Activated CD4-positive, alpha-beta T cell treated with anti-CD3 and anti-CD28 coated beads, Interleukin-2, amount 10 ng/mL, durations not matched to agents 7 days and 5 days (primary cell): ENCODE measurements at regions not wholly inside any gene's neighbourhood (a gene's known extent, or its start where the extent isn't known, plus 50 kb on each side); places are given as distances from the start of the nearest gene placed in this dataset.

ENCODE experiments used
- CTCF ChIA-PET: fragments of 350-600 bp; sonication (Branson Sonifier 250); formaldehyde crosslinking; loops from one replicate; lab custom pipeline; 2021; ENCODE audit warnings: antibody characterized with exemption; lab: Charles Lee
- POLR2A ChIA-PET: fragments of 350-600 bp; sonication (Branson Sonifier 250); formaldehyde crosslinking; loops from one replicate; lab custom pipeline; 2021; ENCODE audit warnings: antibody characterized with exemption; lab: Charles Lee
- DNase-seq: peaks from one replicate; pipeline ENCODE4 v3.0.0-alpha.2; 2020
- H3K27ac Mint-ChIP-seq: one replicate; pipeline ENCODE4 v1.8.0; 2021; ENCODE audit warnings: mild to moderate bottlenecking, moderate library complexity, mixed read lengths
- H3K27me3 Mint-ChIP-seq: one replicate; pipeline ENCODE4 v1.8.0; 2021; ENCODE audit warnings: mixed read lengths
- H3K36me3 Mint-ChIP-seq: one replicate; pipeline ENCODE4 v1.8.0; 2021; ENCODE audit warnings: low read depth, mixed read lengths
- H3K4me1 Mint-ChIP-seq: one replicate; pipeline ENCODE4 v1.8.0; 2021; ENCODE audit warnings: mixed read lengths
- H3K4me3 Mint-ChIP-seq: one replicate; pipeline ENCODE4 v1.8.0; 2021; ENCODE audit warnings: mild to moderate bottlenecking, moderate library complexity, mixed read lengths
- H3K9me3 Mint-ChIP-seq: one replicate; pipeline ENCODE4 v1.8.0; 2021; ENCODE audit warnings: mixed read lengths

- DNase-seq = no peak
- H3K36me3 Mint-ChIP-seq = no peaks in the 10 kb centered on the region
- ChIA-PET POLR2A (no interaction called here), CTCF (no interaction called here)
- no peaks in the 10 kb centered on the region for H3K9me3 Mint-ChIP-seq
- H3K27me3 Mint-ChIP-seq = no peaks in the 10 kb centered on the region
- no peaks in the 10 kb centered on the region for H3K4me1 Mint-ChIP-seq
- H3K27ac Mint-ChIP-seq = no peak overlapping the region
- H3K4me3 Mint-ChIP-seq = no peak overlapping the region
Measured at GRCh38 chr12:41802803-41803202, 341.9 kb downstream of the GXYLT1 start.

GRCh38 chr12:41801261-41801660, 343.4 kb downstream of the GXYLT1 start:
- Mint-ChIP-seq H3K9me3 (no peaks in the 10 kb centered on the region), H3K27me3 (no peaks in the 10 kb centered on the region), H3K27ac (no peak overlapping the region), H3K36me3 (no peaks in the 10 kb centered on the region), H3K4me1 (no peaks in the 10 kb centered on the region), H3K4me3 (no peak overlapping the region)
- ChIA-PET POLR2A (no interaction called here), CTCF (no interaction called here)
- DNase-seq = no peak

GRCh38 chr12:41799671-41800070, 345.0 kb downstream of the GXYLT1 start:
- Mint-ChIP-seq H3K4me1 (no peaks in the 10 kb centered on the region), H3K27ac (no peak overlapping the region), H3K9me3 (no peaks in the 10 kb centered on the region), H3K27me3 (no peaks in the 10 kb centered on the region), H3K36me3 (no peaks in the 10 kb centered on the region), H3K4me3 (no peak overlapping the region)
- no peak for DNase-seq
- ChIA-PET CTCF (no interaction called here), POLR2A (no interaction called here)

DNA sequence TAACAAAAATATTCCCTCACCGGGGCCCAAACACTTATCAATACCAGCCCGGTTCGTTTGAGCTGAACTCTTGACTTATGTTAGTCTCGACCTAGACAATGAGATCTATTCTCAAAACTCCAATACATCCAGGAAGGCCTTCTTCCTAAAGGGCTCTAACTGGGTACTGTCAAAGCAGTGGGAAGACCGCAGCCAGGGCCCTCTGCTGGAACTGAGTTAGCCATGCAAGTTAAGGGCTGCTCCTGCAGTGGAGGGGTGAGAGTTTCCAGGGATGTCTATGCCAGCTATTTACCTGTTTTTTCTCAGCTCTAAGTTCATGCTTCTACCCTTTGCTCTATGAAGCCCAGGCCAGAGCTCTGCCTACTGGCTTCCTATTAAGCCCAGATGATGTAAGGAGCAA, 348.8 kb downstream of the GXYLT1 start:
- CTCF ChIA-PET = no interaction called here
- DNase-seq = no peak
- no peaks in the 10 kb centered on the region for H3K36me3 Mint-ChIP-seq
- H3K4me1 Mint-ChIP-seq = no peaks in the 10 kb centered on the region
- no peak overlapping the region for H3K4me3 Mint-ChIP-seq
- peaks cover 2% of the 10 kb centered on the region for H3K9me3 Mint-ChIP-seq
- no peak overlapping the region for H3K27ac Mint-ChIP-seq
- POLR2A ChIA-PET = no interaction called here
- H3K27me3 Mint-ChIP-seq = no peaks in the 10 kb centered on the region

- Mint-ChIP-seq H3K4me3 (no peak overlapping the region), H3K9me3 (peaks cover 5% of the 10 kb centered on the region), H3K27ac (no peak overlapping the region), H3K27me3 (no peaks in the 10 kb centered on the region), H3K4me1 (no peaks in the 10 kb centered on the region), H3K36me3 (no peaks in the 10 kb centered on the region)
- CTCF ChIA-PET = no interaction called here
- no peak for DNase-seq
- POLR2A ChIA-PET = no interaction called here
Measured at GRCh38 chr12:41795051-41795600, 349.5 kb downstream of the GXYLT1 start.

GRCh38 chr12:41794336-41794735, 350.3 kb downstream of the GXYLT1 start:
- H3K4me1 Mint-ChIP-seq = no peaks in the 10 kb centered on the region
- DNase-seq = no peak
- no peaks in the 10 kb centered on the region for H3K36me3 Mint-ChIP-seq
- CTCF ChIA-PET = no interaction called here
- peaks cover 5% of the 10 kb centered on the region for H3K9me3 Mint-ChIP-seq
- no peak overlapping the region for H3K4me3 Mint-ChIP-seq
- H3K27ac Mint-ChIP-seq = no peak overlapping the region
- no peaks in the 10 kb centered on the region for H3K27me3 Mint-ChIP-seq
- POLR2A ChIA-PET = no interaction called here

DNA sequence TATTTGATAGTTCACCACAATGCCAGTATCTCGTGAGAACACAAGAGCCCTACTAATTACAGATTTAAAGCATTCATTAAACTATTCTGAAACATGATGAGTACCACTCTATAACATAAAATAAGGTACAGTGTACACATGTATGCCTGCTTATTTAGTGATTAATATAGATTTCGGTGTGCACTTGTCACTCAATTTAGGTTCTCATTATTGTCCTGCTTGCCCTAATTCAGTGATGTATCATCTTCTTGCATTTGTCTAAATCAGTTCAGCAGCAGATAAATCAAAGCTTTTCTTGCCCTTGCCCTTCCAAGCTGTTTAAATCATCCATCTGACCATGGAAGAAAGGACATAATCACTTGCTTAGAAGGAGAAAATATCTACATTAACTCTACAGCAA, 359.7 kb downstream of the GXYLT1 start:
- CTCF ChIA-PET = no interaction called here
- no peaks in the 10 kb centered on the region for H3K27me3 Mint-ChIP-seq
- no peaks in the 10 kb centered on the region for H3K36me3 Mint-ChIP-seq
- POLR2A ChIA-PET = no interaction called here
- DNase-seq = no peak
- no peaks in the 10 kb centered on the region for H3K9me3 Mint-ChIP-seq
- H3K4me1 Mint-ChIP-seq = no peaks in the 10 kb centered on the region
- H3K27ac Mint-ChIP-seq = no peak overlapping the region
- no peak overlapping the region for H3K4me3 Mint-ChIP-seq

GRCh38 chr12:41778934-41779333, 365.7 kb downstream of the GXYLT1 start:
- Mint-ChIP-seq H3K27me3 (no peaks in the 10 kb centered on the region), H3K27ac (no peak overlapping the region), H3K4me1 (no peaks in the 10 kb centered on the region), H3K4me3 (no peak overlapping the region), H3K36me3 (no peaks in the 10 kb centered on the region), H3K9me3 (no peaks in the 10 kb centered on the region)
- CTCF ChIA-PET = no interaction called here
- no peak for DNase-seq
- POLR2A ChIA-PET = no interaction called here

DNA sequence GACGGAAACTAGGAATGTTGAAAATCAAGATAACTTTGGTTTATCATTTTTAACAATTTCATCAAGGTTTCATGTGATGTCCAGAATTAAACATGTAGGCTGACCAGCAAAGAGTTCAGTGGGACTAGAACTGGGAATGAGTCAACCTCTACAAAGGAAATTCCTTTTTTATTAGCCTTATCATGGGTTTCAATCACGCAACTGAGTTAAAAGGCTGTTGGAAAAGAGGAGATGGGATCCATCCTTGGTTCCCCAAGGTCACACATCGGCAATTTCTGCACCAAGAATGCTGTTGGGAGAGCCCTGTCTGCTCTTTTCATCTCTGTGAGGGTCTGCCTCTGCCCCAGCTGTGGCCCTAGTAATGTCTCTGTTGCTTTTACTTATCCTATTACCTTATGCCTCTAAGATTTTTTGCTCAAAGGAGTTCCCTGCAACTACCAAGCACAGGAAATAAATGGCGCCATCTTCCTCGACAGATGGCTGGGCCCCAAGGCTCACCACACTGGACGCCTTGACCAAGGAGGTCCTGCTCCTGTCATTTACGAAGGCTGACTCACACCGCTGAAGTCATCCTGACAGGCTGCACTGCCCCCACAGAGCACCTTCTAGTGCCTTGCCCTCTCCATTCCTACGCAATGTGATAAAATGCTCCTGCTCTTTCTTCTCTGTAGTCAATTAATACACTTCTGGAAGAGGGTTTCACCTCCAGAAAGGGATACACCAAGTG, 367.4 kb downstream of the GXYLT1 start:
- no peak for DNase-seq
- H3K9me3 Mint-ChIP-seq = no peaks in the 10 kb centered on the region
- H3K4me3 Mint-ChIP-seq = no peak overlapping the region
- no peaks in the 10 kb centered on the region for H3K27me3 Mint-ChIP-seq
- ChIA-PET POLR2A (no interaction called here), CTCF (no interaction called here)
- H3K27ac Mint-ChIP-seq = no peak overlapping the region
- no peaks in the 10 kb centered on the region for H3K36me3 Mint-ChIP-seq
- H3K4me1 Mint-ChIP-seq = no peaks in the 10 kb centered on the region

GRCh38 chr12:41772478-41772877, 372.2 kb downstream of the GXYLT1 start:
- POLR2A ChIA-PET = no interaction called here
- DNase-seq = no peak
- Mint-ChIP-seq H3K27me3 (no peaks in the 10 kb centered on the region), H3K4me3 (no peak overlapping the region), H3K4me1 (peaks cover 2% of the 10 kb centered on the region), H3K9me3 (no peaks in the 10 kb centered on the region), H3K27ac (no peak overlapping the region), H3K36me3 (no peaks in the 10 kb centered on the region)
- CTCF ChIA-PET = no interaction called here

- H3K9me3 Mint-ChIP-seq = no peaks in the 10 kb centered on the region
- POLR2A ChIA-PET = no interaction called here
Measured at GRCh38 chr12:41769810-41770209, 374.9 kb downstream of the GXYLT1 start.

GRCh38 chr12:41768456-41768855, 376.2 kb downstream of the GXYLT1 start:
- H3K27me3 Mint-ChIP-seq = no peaks in the 10 kb centered on the region
- no peak for DNase-seq
- H3K36me3 Mint-ChIP-seq = no peaks in the 10 kb centered on the region
- CTCF ChIA-PET = no interaction called here
- no peak overlapping the region for H3K4me3 Mint-ChIP-seq
- H3K27ac Mint-ChIP-seq = no peak overlapping the region
- peaks cover 2% of the 10 kb centered on the region for H3K4me1 Mint-ChIP-seq
- no peaks in the 10 kb centered on the region for H3K9me3 Mint-ChIP-seq
- POLR2A ChIA-PET = no interaction called here

More at GRCh38 chr12:41769810-41770209, 374.9 kb downstream of the GXYLT1 start:
- Mint-ChIP-seq H3K4me1 (peaks cover 2% of the 10 kb centered on the region), H3K4me3 (no peak overlapping the region), H3K27ac (no peak overlapping the region), H3K36me3 (no peaks in the 10 kb centered on the region), H3K27me3 (no peaks in the 10 kb centered on the region)
- no peak for DNase-seq
- CTCF ChIA-PET = no interaction called here

GRCh38 chr12:41762691-41763090, 382.0 kb downstream of the GXYLT1 start:
- Mint-ChIP-seq H3K27ac (no peak overlapping the region), H3K4me1 (no peaks in the 10 kb centered on the region), H3K4me3 (no peak overlapping the region), H3K36me3 (no peaks in the 10 kb centered on the region), H3K27me3 (no peaks in the 10 kb centered on the region), H3K9me3 (peaks cover 5% of the 10 kb centered on the region)
- no peak for DNase-seq
- POLR2A ChIA-PET = no interaction called here
- CTCF ChIA-PET = no interaction called here

GRCh38 chr12:41745593-41745992, 399.1 kb downstream of the GXYLT1 start:
- CTCF ChIA-PET = no interaction called here
- H3K9me3 Mint-ChIP-seq = no peaks in the 10 kb centered on the region
- no peaks in the 10 kb centered on the region for H3K4me1 Mint-ChIP-seq

More at GRCh38 chr12:41745593-41745992, 399.1 kb downstream of the GXYLT1 start:
- POLR2A ChIA-PET = no interaction called here
- Mint-ChIP-seq H3K27ac (no peak overlapping the region), H3K36me3 (no peaks in the 10 kb centered on the region), H3K4me3 (no peak overlapping the region), H3K27me3 (no peaks in the 10 kb centered on the region)
- DNase-seq = no peak
